HG03521 (cell line): ENCODE measurements at regions not wholly inside any gene's neighbourhood (a gene's known extent, or its start where the extent isn't known, plus 50 kb on each side); places are given as distances from the start of the nearest gene placed in this dataset.
"Not testable (repeated sequence)": the region's sequence is repeated elsewhere in the genome, so short reads cannot be mapped to it uniquely, and the experiment has no call there.

Source experiments
- ATAC-seq: cut with Tn5 transposase; IDR thresholded peaks from one replicate; pipeline ENCODE4 v1.9.1; 2021; ENCODE audit warnings: mild to moderate bottlenecking, moderate library complexity; ENCODE audit not compliant: unreplicated experiment

- no peak for ATAC-seq
Observed at GRCh38 chr5:17121776-17122175, 95.7 kb upstream of the BASP1 start.

DNA sequence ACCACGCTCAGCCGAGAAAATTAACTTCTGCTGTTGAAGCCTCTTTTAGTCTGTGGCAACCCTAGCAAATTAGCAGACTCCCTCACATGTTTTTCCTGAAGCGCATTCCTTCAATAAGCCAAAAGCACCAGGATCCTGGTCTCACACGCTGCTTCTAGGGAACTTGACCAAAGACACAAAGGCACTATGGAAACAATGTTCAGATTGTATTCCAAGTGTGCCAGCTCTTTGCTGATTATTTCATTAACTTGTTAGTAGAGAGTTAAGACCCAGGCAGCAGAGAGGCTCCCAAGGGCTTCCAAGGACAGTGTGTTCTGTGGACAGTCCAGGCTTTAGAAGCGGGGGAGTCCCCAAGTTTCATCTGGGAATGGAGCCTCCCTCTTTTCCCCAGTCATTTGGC is 94.4 kb upstream of the BASP1 start:
- no peak for ATAC-seq

DNA sequence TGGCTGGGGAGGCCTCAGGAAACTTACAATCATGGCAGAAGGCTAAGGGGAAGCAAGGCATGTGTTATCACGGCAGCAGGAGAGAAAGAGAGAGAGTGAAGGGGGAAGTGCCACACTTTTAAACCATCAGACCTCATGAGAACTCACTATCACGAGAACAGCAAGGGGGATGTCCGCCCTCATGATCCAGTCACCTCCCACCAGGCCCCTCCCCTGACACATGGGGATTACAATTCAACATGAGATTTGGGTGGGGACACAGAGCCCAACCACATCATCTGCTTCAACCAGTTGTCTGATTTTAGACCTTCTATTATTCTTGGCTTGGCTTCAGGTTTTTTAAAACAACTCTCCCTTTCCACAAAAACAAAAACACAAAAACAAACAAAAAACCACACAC is 93.7 kb upstream of the BASP1 start:
- ATAC-seq, result not testable (repeated sequence)

- no peak for ATAC-seq
Observed at GRCh38 chr5:17127743-17128231, 89.6 kb upstream of the BASP1 start.

DNA sequence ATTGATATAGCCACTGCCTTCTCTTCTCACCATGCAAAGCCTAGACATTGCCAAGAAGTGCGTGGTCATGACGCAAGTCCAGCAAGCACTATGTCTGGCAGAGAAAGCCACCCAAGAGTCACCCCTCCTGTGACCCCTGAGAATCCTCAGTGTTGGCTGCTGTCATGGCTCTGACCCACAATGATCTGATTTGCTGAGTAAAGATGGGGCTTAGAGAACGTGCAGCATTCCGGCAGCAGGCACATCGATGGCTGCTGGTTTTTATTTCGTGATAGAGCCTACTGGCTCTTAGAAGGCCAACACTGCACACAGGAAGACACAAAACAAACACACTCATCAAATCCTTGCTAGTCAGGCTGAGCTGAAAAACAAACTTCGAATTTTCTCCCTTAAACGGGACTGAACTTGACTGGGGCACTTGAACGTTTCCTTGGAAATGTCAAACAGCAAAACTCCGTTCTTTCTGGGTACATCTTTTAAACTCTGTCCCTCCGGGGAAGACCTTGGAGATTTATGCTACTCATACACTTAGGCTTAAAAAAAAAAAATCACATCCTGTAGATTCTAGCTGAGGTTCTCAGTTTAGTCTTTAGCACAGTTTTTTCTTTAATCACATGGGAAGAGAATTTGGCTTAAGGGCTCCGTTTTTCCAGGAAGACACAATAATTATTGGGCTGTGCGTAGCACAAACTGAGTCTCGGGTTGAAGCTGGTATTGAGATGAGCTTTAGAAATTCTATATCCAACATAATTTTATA is 88.2 kb upstream of the BASP1 start:
- ATAC-seq, result no peak

DNA sequence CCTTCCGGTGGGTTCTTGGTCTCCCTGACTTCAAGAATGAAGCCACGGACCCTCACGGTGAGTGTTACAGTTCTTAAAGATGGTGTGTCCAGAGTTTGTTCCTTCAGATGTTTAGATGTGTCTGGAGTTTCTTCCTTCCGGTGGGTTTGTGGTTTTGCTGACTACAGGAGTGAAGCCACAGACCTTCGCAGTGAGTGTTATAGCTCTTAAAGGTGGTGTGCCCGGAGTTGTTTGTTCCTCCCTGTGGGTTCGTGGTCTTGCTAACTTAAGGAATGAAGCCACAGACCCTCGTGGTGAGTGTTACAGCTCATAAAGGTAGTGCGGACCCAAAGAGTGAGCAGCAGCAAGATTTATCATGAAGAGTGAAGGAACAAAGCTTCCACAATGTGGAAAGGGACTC is 87.1 kb upstream of the BASP1 start:
- ATAC-seq, result not testable (repeated sequence)

- ATAC-seq, result peak; percentile 59
Observed at GRCh38 chr5:17132444-17133083, 84.9 kb upstream of the BASP1 start.

- ATAC-seq, result no peak
Observed at GRCh38 chr5:17135050-17135449, 82.4 kb upstream of the BASP1 start.

DNA sequence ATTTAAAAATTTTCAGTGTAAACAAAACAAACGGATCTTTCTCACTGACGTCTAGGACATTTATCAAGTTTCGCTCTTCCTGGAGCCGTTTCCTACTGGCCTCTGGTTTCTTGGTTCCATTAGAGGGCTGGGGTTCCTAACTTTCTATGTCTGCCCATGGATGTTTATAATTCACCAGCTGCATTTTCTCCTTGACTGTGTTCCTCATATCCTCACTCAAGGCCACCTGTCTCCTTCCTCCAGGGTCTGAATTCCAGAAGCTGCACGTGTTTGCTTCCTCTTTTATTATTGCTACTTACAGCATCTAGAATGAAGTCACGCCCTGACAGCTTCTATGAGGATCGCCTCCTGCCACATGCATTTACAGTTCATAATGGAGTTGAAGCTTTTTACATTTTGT is 74.1 kb upstream of the BASP1 start:
- no peak for ATAC-seq

- ATAC-seq, result no peak
Observed at GRCh38 chr5:17146280-17146841, 71.1 kb upstream of the BASP1 start.

DNA sequence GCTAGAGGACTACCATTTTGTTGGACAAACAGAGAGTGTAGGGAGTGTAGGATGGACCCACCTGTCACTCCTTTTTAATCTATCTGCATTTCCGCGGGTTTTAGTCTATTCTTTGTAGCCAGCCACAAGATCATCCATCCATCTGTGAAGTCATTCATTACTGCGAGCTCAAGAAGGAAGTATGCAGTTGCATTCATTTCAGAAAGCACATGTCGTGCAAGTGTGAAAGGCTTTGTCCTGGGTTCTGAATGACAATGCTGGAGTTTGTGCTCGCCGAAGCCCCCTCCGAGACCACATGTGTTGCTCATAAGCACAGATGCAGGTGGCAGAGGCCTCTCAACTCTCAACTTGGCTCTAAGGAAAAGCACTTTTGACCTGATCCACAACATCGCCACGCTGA is 70.3 kb upstream of the BASP1 start:
- ATAC-seq, result no peak

GRCh38 chr5:17147617-17148016 is 69.8 kb upstream of the BASP1 start:
- ATAC-seq, result no peak

GRCh38 chr5:17148481-17148880 is 69.0 kb upstream of the BASP1 start:
- ATAC-seq, result no peak

GRCh38 chr5:17149786-17150185 is 67.6 kb upstream of the BASP1 start:
- no peak for ATAC-seq

DNA sequence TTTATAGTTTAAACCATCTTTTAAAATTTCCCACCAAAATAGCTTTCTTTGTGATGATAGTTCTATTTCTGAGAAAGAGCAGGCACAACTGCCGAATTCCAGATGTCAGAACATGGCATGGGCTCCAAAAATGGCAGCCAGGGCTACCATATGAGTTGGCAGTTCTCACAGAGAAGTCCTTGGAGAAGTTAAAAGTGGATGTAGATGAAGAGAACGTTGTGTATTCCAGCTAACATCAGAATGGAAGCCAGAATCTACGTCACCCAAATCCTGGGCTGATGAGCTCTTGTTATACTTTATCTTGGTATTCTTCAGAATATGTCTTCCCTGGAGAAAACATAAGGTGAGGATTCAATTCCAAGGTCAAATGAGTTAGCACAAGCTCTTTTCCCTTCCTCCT is 66.9 kb upstream of the BASP1 start:
- no peak for ATAC-seq

- ATAC-seq, result no peak
Observed at GRCh38 chr5:17151686-17152085, 65.7 kb upstream of the BASP1 start.

- ATAC-seq, result no peak
Observed at GRCh38 chr5:17154211-17154996, 63.0 kb upstream of the BASP1 start.

- ATAC-seq, result no peak
Observed at GRCh38 chr5:17156463-17156862, 61.0 kb upstream of the BASP1 start.

- ATAC-seq, result no peak
Observed at GRCh38 chr5:17157294-17157693, 60.1 kb upstream of the BASP1 start.

DNA sequence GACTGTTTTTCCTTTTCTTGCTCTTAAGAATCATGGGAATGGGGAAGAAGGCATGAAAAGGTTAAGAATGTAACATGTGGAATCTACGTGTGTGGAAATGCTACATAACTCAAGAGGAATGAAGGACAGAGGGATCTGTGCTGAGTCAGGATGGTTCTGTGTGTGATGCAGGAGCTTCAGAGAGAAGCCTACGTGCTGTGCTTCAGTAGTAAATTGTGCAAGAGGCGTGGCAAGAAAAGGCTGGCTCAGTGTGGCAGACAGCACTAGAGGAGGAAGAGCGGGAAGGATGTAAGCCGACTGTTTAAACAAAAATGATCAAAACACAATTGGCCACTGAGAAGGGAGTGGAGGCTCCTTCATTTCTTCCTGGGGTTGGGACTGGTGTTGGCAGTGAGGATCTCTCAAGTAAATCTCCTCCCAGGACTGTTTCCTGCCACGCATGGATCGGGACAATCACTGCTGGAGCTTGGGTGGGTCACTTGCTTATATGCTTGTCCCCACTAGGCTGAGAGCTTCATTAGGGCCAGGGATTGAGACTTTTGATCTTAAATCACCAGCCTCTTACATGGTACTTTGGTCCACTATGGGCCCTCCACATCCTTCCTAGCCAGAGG is 59.4 kb upstream of the BASP1 start:
- ATAC-seq, result no peak

- ATAC-seq, result no peak
Observed at GRCh38 chr5:17160756-17161040, 56.7 kb upstream of the BASP1 start.
